Ishikawa (cell line): ENCODE measurements at regions not wholly inside any gene's neighbourhood (a gene's known extent, or its start where the extent isn't known, plus 50 kb on each side); places are given as distances from the start of the nearest gene placed in this dataset.

ENCODE experiments used
- EP300 ChIP-seq: IDR thresholded peaks from 2 replicates; pipeline ENCODE4 v1.6.1; 2012; ENCODE audit warnings: borderline replicate concordance
- NFIC ChIP-seq: IDR thresholded peaks from 2 replicates; pipeline ENCODE4 v1.6.1; 2012
- YY1 ChIP-seq: IDR thresholded peaks from 2 replicates; pipeline ENCODE4 v1.6.1; 2012; ENCODE audit warnings: low read depth
- TF ChIP-seq, protein P1 (sequence below): IDR thresholded peaks from 2 replicates; pipeline ENCODE4 v1.6.1; 2012; ENCODE audit warnings: low read depth, mild to moderate bottlenecking

DNA sequence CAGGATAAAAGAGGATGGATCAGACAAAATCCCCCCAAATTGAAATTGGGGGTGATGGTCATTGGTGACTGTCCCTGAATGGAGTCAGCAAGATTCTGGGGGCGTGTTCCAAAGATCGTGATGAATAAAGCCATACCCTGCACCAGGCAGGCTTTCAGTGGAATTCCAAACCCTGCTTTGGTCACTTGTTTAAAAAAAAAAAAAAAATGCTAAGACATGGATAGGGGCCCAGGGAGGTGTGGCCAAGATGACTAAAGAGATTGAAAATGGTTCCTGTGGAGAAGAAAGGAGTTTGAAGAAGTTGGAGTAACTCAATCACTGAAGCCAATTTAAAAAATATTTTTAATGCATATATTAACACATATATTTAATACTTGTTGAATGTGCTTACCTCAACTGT is 161.4 kb upstream of the KCNG1 start:
- TF ChIP-seq EP300 (no peak), NFIC (no peak), YY1 (no peak)
- TF ChIP-seq, protein P1, sequence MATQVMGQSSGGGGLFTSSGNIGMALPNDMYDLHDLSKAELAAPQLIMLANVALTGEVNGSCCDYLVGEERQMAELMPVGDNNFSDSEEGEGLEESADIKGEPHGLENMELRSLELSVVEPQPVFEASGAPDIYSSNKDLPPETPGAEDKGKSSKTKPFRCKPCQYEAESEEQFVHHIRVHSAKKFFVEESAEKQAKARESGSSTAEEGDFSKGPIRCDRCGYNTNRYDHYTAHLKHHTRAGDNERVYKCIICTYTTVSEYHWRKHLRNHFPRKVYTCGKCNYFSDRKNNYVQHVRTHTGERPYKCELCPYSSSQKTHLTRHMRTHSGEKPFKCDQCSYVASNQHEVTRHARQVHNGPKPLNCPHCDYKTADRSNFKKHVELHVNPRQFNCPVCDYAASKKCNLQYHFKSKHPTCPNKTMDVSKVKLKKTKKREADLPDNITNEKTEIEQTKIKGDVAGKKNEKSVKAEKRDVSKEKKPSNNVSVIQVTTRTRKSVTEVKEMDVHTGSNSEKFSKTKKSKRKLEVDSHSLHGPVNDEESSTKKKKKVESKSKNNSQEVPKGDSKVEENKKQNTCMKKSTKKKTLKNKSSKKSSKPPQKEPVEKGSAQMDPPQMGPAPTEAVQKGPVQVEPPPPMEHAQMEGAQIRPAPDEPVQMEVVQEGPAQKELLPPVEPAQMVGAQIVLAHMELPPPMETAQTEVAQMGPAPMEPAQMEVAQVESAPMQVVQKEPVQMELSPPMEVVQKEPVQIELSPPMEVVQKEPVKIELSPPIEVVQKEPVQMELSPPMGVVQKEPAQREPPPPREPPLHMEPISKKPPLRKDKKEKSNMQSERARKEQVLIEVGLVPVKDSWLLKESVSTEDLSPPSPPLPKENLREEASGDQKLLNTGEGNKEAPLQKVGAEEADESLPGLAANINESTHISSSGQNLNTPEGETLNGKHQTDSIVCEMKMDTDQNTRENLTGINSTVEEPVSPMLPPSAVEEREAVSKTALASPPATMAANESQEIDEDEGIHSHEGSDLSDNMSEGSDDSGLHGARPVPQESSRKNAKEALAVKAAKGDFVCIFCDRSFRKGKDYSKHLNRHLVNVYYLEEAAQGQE: no peak
